KMS-11 (cell line): ENCODE measurements at regions not wholly inside any gene's neighbourhood (a gene's known extent, or its start where the extent isn't known, plus 50 kb on each side); places are given as distances from the start of the nearest gene placed in this dataset.

Experiments used
- H2AFZ ChIP-seq: fragments of 200-600 bp; sonication (generic); 2 replicates; pipeline ENCODE4 v1.6.1; 2016; ENCODE audit warnings: antibody characterized with exemption, mixed run types, low read depth
- H3K27ac ChIP-seq: fragments of 200-600 bp; sonication (generic); 2 replicates; pipeline ENCODE4 v1.6.1; 2016; ENCODE audit warnings: mild to moderate bottlenecking, mixed run types
- H3K27me3 ChIP-seq: fragments of 200-600 bp; sonication (generic); 2 replicates; pipeline ENCODE4 v1.6.1; 2017; ENCODE audit warnings: mild to moderate bottlenecking, low read depth, mixed run types, moderate library complexity; ENCODE audit not compliant: insufficient read depth
- H3K36me3 ChIP-seq: fragments of 200-600 bp; sonication (generic); 2 replicates; pipeline ENCODE4 v1.6.1; 2017; ENCODE audit warnings: mild to moderate bottlenecking, mixed run types; ENCODE audit not compliant: insufficient read depth
- H3K4me1 ChIP-seq: fragments of 200-600 bp; sonication (generic); 2 replicates; pipeline ENCODE4 v1.6.1; 2016; ENCODE audit warnings: mild to moderate bottlenecking, low read depth, mixed run types; ENCODE audit not compliant: poor library complexity, severe bottlenecking
- H3K4me2 ChIP-seq: fragments of 200-600 bp; sonication (generic); 2 replicates; pipeline ENCODE4 v1.7.0; 2016; ENCODE audit warnings: mild to moderate bottlenecking, mixed run types
- H3K4me3 ChIP-seq: fragments of 200-600 bp; sonication (generic); IDR thresholded peaks from 2 replicates; pipeline ENCODE4 v1.6.1; 2017; ENCODE audit warnings: low read depth, low read length, mixed read lengths; ENCODE audit not compliant: insufficient read depth
- H3K79me2 ChIP-seq: fragments of 200-600 bp; sonication (generic); 2 replicates; pipeline ENCODE4 v1.6.1; 2016; ENCODE audit warnings: low read depth, mixed run types; ENCODE audit not compliant: insufficient read depth
- H3K9ac ChIP-seq: fragments of 200-600 bp; sonication (generic); 2 replicates; pipeline ENCODE4 v1.6.1; 2016; ENCODE audit warnings: mild to moderate bottlenecking, mixed run types
- H4K20me1 ChIP-seq: fragments of 200-600 bp; sonication (generic); 2 replicates; pipeline ENCODE4 v1.6.1; 2016; ENCODE audit warnings: mild to moderate bottlenecking, mixed run types; ENCODE audit not compliant: insufficient read depth
- TF ChIP-seq, protein P1 (sequence below): fragments of 200-600 bp; sonication (generic); conservative IDR thresholded peaks from 2 replicates; pipeline ENCODE4 v1.6.1; 2017; ENCODE audit warnings: low read depth, mild to moderate bottlenecking, antibody characterized with exemption, low read length, moderate library complexity, mixed read lengths

DNA sequence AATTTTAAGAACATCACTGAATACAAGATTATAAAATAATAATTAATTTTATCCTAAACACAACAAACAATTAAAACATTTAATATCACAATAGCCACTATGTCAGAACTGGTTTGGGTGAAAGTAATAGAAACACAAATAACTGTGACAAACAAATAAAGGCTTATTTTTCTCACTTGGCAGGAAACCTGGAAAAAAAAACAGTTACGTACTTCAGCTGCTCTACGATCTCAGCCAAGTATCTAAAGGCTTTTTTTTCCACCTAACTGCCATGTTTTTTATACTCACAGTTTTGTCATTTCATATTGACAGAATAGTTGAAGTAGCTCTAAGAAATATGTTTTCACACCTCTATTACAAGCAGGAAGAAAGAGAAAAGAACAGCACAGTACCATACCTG, 284.8 kb upstream of the INTU start:
- Histone ChIP-seq H4K20me1 (no peaks in the 10 kb centered on the region), H3K4me2 (no peak overlapping the region), H3K4me1 (no peaks in the 10 kb centered on the region), H3K4me3 (no peak overlapping the region), H3K27ac (no peak overlapping the region), H3K79me2 (no peaks in the 10 kb centered on the region), H3K27me3 (no peaks in the 10 kb centered on the region), H3K36me3 (no peaks in the 10 kb centered on the region), H3K9ac (no peak overlapping the region), H2AFZ (no peak overlapping the region)
- TF ChIP-seq, protein P1, sequence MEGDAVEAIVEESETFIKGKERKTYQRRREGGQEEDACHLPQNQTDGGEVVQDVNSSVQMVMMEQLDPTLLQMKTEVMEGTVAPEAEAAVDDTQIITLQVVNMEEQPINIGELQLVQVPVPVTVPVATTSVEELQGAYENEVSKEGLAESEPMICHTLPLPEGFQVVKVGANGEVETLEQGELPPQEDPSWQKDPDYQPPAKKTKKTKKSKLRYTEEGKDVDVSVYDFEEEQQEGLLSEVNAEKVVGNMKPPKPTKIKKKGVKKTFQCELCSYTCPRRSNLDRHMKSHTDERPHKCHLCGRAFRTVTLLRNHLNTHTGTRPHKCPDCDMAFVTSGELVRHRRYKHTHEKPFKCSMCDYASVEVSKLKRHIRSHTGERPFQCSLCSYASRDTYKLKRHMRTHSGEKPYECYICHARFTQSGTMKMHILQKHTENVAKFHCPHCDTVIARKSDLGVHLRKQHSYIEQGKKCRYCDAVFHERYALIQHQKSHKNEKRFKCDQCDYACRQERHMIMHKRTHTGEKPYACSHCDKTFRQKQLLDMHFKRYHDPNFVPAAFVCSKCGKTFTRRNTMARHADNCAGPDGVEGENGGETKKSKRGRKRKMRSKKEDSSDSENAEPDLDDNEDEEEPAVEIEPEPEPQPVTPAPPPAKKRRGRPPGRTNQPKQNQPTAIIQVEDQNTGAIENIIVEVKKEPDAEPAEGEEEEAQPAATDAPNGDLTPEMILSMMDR, result no peak

GRCh38 chr4:127352220-127353113, 280.3 kb upstream of the INTU start:
- Histone ChIP-seq H3K4me1 (no peaks in the 10 kb centered on the region), H3K27me3 (no peaks in the 10 kb centered on the region), H3K4me3 (no peak overlapping the region), H2AFZ (no peak overlapping the region), H4K20me1 (no peaks in the 10 kb centered on the region), H3K27ac (no peak overlapping the region), H3K79me2 (no peaks in the 10 kb centered on the region), H3K9ac (no peak overlapping the region), H3K36me3 (no peaks in the 10 kb centered on the region), H3K4me2 (no peak overlapping the region)
- TF ChIP-seq, protein P1, result no peak

DNA sequence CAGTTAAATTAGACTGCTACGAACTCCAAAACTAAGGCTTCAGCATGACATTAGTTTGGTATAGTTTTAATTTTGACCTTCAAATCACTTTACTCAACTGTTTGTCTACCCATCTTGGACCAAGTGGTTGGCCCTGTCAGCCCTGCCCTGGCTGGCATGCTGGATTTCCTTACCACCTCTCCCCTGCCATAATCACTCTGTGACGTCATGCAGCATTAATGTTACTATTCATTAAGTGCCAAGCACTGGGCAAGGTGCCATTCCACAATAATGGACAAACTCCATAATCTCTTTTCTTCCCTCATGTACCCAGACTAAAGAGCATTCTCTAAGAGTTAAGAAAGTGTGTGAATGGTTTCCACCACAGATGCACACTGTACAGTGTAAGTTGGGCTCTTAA, 277.0 kb upstream of the INTU start:
- Histone ChIP-seq H3K27ac (no peak overlapping the region), H4K20me1 (no peaks in the 10 kb centered on the region), H3K36me3 (no peaks in the 10 kb centered on the region), H2AFZ (no peak overlapping the region), H3K79me2 (no peaks in the 10 kb centered on the region), H3K4me1 (no peaks in the 10 kb centered on the region), H3K4me2 (no peak overlapping the region), H3K4me3 (no peak overlapping the region), H3K9ac (no peak overlapping the region), H3K27me3 (no peaks in the 10 kb centered on the region)
- TF ChIP-seq, protein P1, result no peak

DNA sequence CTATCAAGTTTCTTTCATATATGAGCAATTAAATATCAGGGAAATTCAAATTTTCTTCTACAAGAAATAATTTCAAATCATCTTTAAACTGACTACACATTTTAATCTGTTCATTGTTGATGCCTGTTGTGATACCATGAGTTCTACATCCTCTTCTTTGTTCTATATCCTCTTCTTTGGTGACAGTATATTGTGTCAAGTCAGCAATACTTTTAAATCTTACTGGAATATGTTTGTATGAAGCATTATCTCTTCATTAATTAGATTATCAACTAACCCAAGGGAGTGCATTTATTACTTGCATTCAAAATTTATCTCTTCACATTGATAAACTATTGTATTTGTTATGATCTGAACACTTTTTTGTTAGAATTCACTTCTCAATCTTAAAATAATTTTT, 275.0 kb upstream of the INTU start:
- no peaks in the 10 kb centered on the region for H3K27me3 ChIP-seq
- H3K79me2 ChIP-seq, result no peaks in the 10 kb centered on the region
- H3K4me1 ChIP-seq, result no peaks in the 10 kb centered on the region
- H3K36me3 ChIP-seq, result no peaks in the 10 kb centered on the region
- H3K27ac ChIP-seq, result no peak overlapping the region
- no peaks in the 10 kb centered on the region for H4K20me1 ChIP-seq
- H2AFZ ChIP-seq, result no peak overlapping the region
- TF ChIP-seq, protein P1, result no peak
- no peak overlapping the region for H3K4me2 ChIP-seq
- H3K9ac ChIP-seq, result no peak overlapping the region
- H3K4me3 ChIP-seq, result no peak overlapping the region
